ENCODE measurements at regions not wholly inside any gene's neighbourhood (a gene's known extent, or its start where the extent isn't known, plus 50 kb on each side); places are given as distances from the start of the nearest gene placed in this dataset.

DNA sequence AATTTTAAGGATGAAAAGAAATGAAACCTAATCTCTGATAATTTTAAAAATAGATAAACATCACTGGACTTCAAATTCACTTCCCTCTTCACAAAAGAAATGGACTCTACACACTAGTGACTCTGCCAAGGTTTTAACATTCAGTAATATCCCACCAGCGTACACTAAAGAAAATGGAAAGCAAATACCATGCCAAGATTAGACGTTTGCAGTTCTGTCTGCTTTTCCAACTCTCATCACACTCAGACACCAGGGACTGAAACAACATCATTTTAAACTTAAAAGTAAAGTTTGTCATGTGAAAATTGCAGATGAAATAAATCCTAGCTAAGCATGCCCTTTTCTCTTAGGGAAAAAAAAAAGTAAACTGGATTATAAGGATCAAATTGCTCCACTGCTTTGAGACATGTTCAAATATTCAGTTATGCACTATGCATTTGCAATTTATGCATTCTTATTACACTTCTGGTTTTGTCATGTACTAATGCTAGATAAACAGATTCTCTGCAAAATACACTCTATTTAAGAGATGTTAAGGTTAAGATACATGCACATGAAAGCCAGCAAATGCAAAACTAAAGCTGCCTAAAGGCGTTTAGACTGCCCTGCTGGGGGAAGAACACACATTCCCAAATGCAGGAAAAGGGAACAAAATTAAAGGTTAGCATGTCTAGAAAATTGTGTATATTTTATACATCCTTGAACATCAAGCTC is 534.4 kb upstream of the EPHA5 start:
- no peak for TF ChIP-seq YY1 (IDR thresholded peaks at IDR 0.05; ENCODE audit: insufficient read depth, insufficient read length)
- no peak for TF ChIP-seq SUZ12 (IDR thresholded peaks at IDR 0.05; ENCODE audit: extremely low read depth, insufficient read depth, insufficient read length)

All from NT2/D1 (cell line).